Stimulated activated CD4-positive, alpha-beta T cell treated with anti-CD3 and anti-CD28 coated beads, Interleukin-1b, Interleukin-23, amount 100 ng/mL, for 4 hours (primary cell): ENCODE measurements at regions not wholly inside any gene's neighbourhood (a gene's known extent, or its start where the extent isn't known, plus 50 kb on each side); places are given as distances from the start of the nearest gene placed in this dataset.

Experiments
- DNase-seq, 2 donors: peaks; one replicate each; pipeline ENCODE4 v3.0.0-alpha.2; 2020; ENCODE audit warnings: low read depth in 2 of 2

DNA sequence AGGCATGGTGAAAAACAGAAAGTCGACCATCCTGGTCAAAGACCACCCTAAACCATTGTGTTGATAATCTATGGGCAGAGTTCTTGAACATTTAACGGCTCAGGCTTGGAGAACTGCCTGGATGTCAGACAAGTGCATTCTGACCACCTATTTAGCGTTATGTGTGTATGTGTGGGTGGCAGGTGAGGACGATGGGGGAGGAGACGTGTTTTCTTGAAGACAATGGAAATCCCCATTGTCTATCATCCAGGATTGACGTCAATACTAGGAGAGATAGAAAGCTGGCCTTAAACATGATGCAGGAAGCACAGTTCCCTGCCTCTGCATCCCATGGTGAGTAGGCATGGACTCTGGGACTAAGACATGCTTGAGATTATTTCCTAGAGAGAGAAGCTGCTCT, 157.4 kb upstream of the MAF start:
- DNase-seq, result no peak

DNA sequence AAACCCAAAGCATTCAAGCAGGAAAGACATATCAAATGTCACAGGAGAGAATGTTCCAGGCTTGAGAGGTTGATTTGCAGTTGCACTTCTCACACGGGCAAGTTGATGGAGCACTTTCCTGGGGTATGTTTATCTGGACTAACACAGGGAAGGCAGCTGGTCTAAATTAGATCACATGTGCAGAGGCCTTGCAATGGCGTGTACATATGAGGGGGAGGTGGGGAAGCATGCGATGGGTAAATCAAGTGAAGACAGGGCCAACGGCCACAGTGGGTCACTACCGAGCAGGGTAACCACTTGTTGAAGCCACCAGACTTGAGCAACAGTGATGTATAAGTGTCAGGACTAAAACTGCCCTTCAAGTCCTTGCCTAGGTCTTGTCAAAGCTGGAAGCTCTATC, 156.6 kb upstream of the MAF start:
- DNase-seq, result no peak

DNA sequence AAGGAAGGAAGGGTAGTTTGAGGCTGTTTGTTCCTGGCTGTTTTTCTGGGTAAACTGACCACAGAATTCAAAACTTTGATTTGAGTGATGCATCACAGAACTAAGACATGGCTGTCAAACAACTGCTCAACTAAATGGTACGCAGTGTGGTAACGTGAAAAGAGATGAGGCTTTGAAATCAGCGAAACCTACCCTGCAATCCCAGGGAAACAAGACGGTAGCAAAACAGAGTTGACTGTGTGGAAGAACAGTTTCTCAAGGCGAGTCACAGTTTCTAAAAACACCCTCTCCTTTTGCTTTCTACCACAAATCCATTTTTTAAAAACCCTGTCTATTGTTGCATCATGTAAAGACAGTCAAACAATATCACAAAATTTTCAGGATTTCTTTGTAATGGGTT, 156.0 kb upstream of the MAF start:
- no peak for DNase-seq

DNA sequence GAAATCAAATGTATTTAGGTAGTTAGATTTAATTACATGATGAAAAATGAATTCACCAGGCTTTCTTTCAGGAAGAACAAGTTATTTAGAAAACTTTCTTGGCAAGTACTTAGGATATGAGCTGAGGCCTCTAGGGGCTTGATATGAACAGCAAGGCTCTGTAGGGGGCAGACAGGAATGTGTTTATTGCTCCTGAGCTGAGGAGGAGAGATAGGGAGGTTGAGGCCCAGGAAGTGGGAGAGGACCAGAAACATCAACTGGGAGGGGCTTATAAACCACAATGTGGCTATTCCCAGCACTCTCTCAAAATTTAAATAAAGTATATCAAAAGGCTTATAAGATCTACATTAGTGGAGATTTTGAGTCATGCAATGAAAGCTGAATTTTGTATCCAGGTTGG, 154.0 kb upstream of the MAF start:
- no peak for DNase-seq

DNA sequence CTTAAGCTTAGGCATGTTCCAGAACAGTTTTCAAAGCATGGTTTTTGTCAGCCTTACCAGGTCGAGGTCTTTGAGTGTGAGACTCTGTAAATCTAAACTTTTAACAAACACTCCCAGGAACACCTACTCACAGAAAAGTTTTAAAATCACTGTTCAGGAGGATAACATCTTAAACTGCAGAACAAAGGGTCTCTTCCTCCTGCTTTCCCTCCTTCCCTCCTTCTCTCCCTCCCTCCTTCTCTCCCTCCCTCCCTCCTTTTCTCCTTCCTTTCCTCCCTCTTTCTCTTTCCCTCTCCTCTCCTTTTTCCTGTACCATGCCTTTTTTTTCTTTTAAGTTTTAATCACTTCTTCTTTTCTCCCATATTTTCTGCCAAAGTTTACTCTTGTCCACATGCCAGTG, 153.5 kb upstream of the MAF start:
- no peak for DNase-seq

DNA sequence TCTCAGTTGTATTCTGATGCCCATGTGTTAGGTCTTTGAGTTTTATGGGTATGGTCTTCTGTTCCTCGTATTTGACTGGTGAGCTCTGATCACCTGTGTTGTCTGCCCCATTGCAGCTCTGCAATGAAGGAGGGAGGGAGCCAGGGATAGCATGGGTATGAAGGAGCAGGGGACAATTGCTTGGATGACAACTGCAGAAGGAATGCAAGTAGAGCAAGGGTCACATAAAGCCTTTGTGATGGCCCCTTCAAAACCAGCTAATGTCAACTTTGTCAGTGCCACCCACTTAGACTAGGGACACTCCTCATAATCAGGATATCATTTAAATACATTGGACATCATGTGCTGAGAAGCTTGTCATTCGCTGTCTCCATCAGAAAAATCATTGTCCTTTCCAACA, 152.7 kb upstream of the MAF start:
- no peak for DNase-seq

DNA sequence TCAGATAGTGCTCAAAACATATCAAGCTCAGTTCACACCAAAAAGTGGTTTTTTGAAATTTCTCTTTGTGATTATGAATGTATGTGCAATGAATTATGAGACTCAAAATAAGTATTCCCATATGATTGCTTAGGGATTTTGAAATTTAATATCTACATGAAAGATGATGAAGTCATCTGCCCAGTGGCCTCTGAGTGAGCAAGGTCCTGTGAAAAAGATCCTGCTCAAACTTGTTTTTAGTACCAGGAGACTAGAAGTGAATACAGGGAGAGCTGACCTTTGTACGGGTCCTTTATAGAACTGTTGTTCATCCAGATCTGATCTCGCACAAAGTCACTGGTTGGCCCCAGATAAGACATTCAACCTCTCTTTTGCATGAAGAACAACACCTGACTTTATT, 151.9 kb upstream of the MAF start:
- no peak for DNase-seq

DNA sequence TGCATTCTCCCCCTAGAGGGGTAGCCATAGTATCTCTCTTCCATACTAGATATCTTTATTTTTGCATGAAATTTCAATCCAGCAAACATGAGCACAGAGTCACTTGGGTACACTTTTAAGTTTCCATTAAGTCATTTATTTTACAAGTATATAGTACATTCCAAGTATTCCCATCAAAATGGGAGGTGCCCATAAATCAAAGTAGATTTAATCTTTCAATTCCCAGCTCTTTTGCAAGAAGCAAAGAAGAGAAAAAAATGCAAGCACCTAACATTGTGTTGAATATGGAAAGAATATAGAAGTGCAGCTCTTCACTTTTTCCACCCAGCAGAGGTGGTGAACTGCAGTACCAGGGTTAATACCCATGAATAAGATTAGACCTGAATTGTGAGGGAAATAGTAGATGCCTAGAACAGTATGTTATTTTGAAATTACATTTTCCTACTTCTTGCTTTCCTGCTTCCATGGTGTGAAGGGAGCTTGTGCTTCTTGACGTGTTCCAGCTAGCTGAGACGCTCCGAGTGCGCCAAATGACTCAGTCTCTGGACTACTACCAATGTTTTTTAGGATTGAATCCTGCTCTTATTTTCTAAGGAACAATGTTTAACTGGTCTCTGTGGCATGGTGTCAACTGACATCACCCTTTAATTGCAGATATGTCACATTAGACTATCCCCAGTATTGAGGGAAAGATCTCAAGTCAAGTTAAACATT, 151.1 kb upstream of the MAF start:
- DNase-seq, result no peak

DNA sequence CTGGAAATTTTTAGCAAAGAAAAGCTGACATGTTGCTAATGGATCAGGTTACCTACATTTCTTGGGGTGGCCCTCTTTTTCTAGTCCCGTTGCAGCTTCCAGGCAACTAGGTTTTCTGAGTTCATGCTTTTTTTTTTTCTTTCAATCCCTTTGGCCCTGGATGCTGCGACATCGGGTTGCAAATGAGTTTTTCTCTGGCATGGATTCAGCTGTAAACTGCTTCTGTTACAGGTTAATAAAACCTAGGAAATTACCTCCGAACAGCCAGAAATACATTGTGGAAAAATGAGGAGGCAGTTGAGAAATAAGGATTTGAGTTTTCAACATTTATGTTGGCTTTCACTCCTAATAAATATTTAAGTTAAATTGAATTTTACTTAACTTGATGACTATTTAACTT, 149.8 kb upstream of the MAF start:
- no peak for DNase-seq

DNA sequence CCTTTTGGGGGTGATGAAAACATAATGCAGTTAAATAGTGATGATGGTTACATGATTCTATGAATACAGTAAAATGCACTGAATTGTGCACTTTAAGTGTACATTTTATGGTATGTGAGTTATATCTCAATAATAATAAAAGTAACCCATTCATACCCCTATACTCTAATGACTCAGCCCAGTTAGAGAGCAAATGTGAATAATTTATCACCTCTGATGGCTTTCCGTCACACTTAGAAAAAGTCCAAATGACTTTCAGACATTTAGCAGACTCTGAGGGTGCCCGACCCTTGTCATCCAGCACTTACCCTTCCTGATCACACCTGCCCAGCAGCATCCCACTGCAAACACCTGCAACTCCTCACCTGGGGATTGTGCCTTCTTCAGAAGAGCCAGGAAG, 148.1 kb upstream of the MAF start:
- no peak for DNase-seq

DNA sequence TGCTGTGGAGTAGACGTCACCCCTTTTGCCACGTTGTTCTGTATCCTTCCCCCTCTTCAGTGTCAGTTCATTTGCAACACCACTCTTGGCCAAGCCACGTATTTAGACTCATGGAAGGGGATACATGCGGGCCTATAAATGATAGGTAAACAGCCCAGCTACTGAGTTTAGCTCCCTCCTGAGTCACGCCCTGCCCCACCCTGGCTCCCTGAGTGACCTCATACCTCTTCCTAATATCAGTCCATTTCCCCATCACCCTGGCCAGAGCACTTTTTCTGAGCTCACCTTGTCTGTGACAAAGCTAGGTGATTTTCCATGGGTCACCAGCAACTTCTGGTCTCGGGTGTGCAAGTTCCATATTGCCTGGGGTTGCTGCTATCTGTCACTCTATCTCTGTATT, 147.2 kb upstream of the MAF start:
- DNase-seq, result no peak

DNA sequence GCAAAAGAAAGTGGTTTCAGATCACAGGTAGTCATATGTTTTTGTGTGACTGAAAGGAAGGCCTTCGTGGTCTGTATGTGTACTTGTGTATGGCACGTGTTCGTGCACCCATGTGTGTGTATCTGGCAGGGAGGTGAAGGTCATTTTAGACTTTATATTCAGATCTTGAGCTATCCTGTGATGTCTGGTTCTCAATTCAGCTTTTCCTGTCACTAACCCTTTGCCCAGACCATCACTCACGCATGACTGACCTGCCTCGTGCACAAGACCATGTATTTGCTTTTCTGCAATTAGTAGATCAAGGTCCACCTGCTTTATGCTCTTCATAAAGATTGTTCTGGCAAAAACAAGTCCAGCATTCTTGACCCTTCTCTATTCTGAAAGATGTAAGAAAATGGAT, 139.7 kb upstream of the MAF start:
- DNase-seq, result no peak

DNA sequence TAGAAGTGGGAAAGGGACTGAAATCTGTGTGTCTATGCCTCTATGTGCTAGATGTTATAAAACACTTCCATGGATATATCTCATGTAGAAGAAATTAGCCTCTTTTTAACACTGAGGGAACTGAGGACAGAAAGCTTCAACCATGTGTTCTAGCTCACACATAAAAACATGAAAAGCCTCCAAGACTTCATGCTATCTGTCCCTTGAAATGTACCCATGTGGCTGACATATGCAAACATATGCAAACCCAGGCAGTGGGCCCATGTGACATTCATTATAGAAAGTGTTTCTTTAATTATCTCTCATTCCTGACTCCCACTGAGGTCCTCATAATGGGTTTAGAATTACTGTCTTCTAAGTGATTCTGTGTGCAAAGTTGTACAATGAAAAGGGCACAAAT, 134.7 kb upstream of the MAF start:
- DNase-seq, result no peak

DNA sequence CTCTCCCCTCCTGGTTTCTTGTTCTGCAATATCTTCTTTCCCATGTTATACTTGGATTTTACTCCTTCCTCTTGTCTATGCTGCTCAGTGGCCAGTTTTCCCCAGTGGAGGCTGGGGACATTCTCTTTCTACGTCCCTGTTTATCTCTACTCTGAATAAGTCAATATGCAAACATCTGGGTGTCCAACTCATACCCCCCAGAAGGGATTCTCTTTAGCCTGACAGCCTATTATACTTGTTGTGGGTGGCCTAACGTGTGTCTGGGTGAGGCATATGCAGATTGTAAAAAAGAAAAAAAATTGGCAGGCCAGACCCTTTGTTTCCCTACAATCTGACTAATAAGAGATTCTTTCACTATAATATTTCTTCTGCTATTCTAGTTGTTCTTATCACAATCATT, 134.2 kb upstream of the MAF start:
- DNase-seq, result no peak

DNA sequence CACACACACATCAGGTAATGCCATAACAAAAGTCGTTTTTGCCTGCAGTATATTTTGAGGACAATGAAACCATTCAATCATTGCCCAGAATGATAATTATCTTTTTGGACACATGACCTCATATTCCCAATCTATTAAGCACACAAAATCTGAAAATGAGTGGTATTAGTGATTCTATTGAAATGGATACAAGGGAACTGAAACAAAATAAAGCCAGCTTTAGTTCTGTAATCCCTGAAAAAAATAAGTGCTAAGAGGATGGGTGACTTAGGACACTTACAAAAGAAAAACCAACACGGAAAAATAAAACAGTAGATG, 128.3 kb upstream of the MAF start:
- no peak for DNase-seq

DNA sequence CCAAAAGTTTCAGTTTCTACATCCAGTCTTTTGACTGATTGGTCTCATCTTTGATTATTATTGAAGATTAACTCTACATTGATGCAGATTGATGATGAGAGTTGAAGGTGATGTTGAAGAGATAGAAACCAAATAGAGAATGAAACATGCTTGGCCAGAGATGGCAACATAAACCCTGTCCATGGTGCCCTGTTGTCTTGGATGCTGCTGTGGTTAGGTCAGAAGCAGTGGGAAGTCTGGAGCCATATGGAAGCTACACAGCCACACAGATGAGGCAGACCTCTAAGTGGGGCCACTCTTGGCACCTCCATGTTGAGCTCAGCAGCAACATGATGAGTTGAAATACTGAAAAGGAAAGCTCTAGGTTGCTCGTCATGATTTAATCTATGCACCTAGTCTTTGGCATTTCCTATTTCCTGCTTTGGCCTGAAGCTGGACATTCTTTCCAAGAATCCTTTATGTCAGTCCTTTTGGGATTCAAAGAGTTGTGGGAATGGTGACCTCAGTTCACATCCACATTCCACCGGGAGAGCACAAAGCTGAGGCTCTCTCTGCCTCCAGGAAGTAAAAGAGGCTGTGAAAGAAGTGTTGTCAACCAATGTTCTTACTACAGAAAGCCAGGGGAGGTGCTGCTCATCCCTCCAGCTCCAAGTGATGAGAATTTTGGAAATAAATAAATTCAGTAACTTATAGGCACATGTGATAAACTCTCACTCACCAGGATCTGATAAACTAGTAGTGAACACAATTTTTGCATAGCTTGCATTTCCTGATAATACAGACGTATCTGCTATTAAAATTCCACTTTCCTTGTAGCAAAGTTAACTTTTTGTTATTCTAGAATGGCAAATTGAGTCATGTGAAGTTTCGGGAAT, 127.7 kb upstream of the MAF start:
- DNase-seq, result no peak

DNA sequence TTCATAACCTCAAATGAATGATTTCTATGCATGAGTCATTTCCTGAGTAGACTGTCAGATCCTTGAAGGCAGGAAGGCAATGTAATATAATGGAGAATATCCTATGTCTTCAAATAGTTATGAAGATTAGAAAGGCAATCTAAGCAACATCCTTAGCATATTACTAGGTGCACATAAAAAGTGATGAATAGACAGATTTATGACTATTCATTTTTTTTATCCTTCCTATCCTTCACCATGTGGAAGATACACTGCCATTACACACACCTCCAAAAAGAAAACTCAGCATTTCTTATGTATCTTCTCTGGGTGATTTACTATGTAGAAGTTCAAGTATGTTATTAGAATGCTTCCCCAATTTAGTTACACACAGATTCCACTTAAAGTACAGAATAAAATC, 126.4 kb upstream of the MAF start:
- no peak for DNase-seq

DNA sequence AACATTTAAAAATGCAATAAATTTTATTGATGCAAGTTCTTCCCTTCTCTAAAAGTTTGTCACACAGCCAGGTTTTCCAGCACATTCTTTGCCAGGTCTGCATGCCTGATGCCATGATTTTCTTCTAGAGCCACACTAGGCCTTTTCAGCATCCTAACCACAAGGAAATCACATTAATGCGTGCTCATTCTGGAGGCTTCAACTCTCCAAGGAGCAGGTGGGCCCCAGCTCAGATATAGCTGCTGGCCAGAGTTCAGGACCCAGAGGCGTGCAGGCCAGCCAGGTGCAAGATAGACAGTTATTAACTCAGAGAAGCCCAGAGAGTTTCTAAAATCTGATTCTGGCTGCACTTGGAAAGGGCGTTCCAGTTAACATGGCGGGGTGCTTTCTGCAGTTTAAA, 124.5 kb upstream of the MAF start:
- no peak for DNase-seq

DNA sequence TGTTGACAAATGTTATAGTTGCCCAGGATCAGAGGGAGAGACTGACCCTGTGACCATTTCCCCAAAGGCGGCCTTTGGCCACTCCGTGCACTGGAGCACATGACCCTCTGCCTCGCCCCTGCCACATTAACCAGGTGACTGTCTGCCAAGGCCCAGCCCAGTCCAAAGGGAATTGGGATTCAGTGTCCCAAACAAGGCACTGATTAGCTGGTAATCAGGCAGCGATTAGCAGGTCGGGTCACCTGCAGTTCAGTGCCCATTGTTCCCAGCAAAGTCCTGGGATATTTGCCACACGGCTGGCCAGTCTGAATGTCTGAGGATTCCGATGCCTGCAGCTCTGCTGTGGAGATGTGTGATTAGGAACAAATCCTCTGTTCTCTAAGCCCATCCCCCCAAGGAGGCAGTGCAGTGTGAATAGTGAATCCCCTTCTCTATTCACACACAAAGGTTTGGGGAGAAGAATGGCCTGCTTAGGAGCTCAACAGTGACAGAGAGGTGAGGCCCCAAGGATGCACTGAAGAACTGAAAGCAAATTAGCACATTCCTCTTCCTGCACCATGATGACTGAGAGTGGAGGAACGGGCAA, 123.1 kb upstream of the MAF start:
- DNase-seq, result no peak

DNA sequence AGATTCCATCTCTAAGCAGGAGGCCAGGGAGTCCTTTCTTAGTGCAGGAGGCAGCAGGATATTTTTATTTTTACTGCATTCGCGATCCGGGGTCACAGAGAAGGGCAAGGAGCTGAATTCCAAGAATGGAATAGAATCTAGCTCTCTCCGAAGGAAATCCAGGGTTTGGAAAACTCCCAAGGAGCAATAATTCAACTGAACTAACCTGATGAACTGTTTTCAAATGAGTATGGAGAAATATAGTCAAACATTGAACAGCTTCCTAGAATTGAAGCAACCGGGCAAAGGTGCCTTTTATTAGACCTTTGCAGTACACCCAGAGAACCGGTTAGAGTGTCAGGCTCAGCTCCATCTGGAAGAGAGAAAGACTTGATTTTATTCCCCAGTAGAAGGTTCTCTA, 120.7 kb upstream of the MAF start:
- DNase-seq, result no peak

DNA sequence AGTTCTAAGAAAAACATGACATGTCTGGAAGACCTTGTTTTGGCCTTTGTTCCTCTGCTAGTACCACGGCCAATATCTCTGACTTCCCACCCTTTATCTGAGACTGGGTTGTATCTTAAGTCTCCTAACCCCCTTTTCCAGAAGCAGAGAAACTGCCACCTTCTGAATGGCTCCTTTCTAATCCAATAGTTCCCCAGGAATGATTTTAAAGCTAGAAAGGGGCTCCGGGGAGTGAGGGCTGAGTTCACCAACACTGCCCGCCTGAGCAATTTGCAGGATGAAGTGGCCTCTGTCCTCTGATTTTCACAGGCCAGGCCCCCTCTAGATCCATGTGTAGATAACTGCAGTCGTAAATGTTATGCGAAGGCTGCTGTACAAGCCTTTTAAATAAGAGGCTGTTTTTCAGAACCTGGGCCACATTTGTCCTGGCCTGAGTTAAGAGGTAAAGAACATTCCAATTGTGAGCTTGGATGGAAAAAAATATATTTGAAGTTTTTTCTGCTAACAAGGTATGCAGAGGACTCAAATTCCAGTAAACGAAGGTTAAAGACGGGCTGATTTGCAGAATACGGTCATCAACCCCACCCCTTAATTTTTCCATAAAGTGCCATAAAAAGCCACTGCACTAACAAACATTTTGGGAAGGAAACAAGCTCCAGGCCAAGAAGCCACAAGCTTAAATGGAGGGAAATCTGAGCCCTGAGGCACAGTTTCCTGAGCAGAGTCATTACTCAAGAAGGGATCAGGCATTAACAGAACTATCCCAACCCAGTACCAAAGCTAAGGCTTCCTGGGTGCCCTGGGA, 117.0 kb upstream of the MAF start:
- no peak for DNase-seq

DNA sequence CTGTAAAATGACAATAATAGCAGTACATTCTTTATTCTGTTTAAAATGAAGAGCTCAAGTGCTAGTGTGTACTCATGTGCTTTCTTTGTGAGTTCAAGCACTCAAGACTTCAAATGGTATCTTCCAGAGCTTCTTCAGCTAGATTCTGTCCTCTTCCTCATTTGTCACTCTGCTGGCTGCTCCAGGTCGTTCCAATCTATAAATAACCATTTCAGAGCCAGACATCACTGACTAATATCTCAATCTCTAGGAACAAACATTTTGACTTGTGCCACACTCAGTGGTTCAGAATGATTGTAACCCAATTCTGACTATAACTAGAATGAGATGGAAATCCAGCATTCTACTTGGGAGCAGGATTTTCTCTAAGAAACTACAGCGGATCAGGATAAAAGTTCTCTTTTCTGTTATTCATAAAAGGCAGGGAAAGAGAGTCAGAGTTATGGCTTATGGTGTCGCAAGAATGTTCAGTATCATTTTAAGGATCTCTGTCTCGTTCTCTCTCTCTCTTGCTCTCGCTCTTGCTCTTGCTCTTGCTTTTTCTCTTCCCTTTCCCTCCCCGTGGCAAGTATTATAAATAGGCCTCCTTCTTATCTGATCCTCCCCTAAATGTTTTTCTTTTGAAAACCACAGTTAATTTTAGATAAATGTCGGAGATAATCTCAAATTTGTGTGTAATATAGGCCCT, 116.3 kb upstream of the MAF start:
- DNase-seq, result no peak
